GM21390 (cell line): ENCODE measurements at regions not wholly inside any gene's neighbourhood (a gene's known extent, or its start where the extent isn't known, plus 50 kb on each side); places are given as distances from the start of the nearest gene placed in this dataset.

ENCODE experiments used
- ATAC-seq: cut with Tn5 transposase; IDR thresholded peaks from one replicate; pipeline ENCODE4 v1.9.1; 2021; ENCODE audit not compliant: unreplicated experiment

GRCh38 chr4:12242354-12242753, 813.7 kb upstream of the HS3ST1 start:
- no peak for ATAC-seq

- ATAC-seq, result no peak
Observed at GRCh38 chr4:12239897-12240636, 811.4 kb upstream of the HS3ST1 start.

GRCh38 chr4:12231098-12231497, 802.4 kb upstream of the HS3ST1 start:
- ATAC-seq, result no peak

- no peak for ATAC-seq
Observed at GRCh38 chr4:12221031-12221430, 792.3 kb upstream of the HS3ST1 start.

- no peak for ATAC-seq
Observed at GRCh38 chr4:12211636-12212035, 782.9 kb upstream of the HS3ST1 start.

- no peak for ATAC-seq
Observed at GRCh38 chr4:12207396-12207795, 778.7 kb upstream of the HS3ST1 start.

- no peak for ATAC-seq
Observed at GRCh38 chr4:12206091-12206490, 777.4 kb upstream of the HS3ST1 start.

- ATAC-seq, result no peak
Observed at GRCh38 chr4:12203945-12204344, 775.3 kb upstream of the HS3ST1 start.

- no peak for ATAC-seq
Observed at GRCh38 chr4:12200226-12200625, 771.5 kb upstream of the HS3ST1 start.

- no peak for ATAC-seq
Observed at GRCh38 chr4:12186526-12186925, 757.8 kb upstream of the HS3ST1 start.

GRCh38 chr4:12178614-12179610, 750.2 kb upstream of the HS3ST1 start:
- ATAC-seq, result no peak

GRCh38 chr4:12177416-12177815, 748.7 kb upstream of the HS3ST1 start:
- ATAC-seq, result no peak

GRCh38 chr4:12173496-12173895, 744.8 kb upstream of the HS3ST1 start:
- ATAC-seq, result no peak

GRCh38 chr4:12172198-12172973, 743.7 kb upstream of the HS3ST1 start:
- no peak for ATAC-seq

GRCh38 chr4:12170308-12170707, 741.6 kb upstream of the HS3ST1 start:
- ATAC-seq, result no peak

- ATAC-seq, result no peak
Observed at GRCh38 chr4:12165616-12166015, 736.9 kb upstream of the HS3ST1 start.

GRCh38 chr4:12146339-12146738, 717.6 kb upstream of the HS3ST1 start:
- ATAC-seq, result no peak

GRCh38 chr4:12145768-12146167, 717.1 kb upstream of the HS3ST1 start:
- ATAC-seq, result no peak

- ATAC-seq, result no peak
Observed at GRCh38 chr4:12145106-12145505, 716.4 kb upstream of the HS3ST1 start.

- ATAC-seq, result no peak
Observed at GRCh38 chr4:12144051-12144450, 715.4 kb upstream of the HS3ST1 start.

- no peak for ATAC-seq
Observed at GRCh38 chr4:12140864-12141263, 712.2 kb upstream of the HS3ST1 start.
